ENCODE measurements at regions not wholly inside any gene's neighbourhood (a gene's known extent, or its start where the extent isn't known, plus 50 kb on each side); places are given as distances from the start of the nearest gene placed in this dataset.

GRCh38 chr22:49032821-49033220 is 794.9 kb downstream of the BRD1 start:
- no peak for DNase-seq

GRCh38 chr22:49031746-49032330 is 795.8 kb downstream of the BRD1 start:
- no peak for DNase-seq

GRCh38 chr22:49028111-49028510 is 799.6 kb downstream of the BRD1 start:
- no peak for DNase-seq

- no peak for DNase-seq
Observed at GRCh38 chr22:49027368-49027670, 800.4 kb downstream of the BRD1 start.

- no peak for DNase-seq
Observed at GRCh38 chr22:49026494-49027367, 800.9 kb downstream of the BRD1 start.

GRCh38 chr22:49025791-49026493 is 801.7 kb downstream of the BRD1 start:
- no peak for DNase-seq

- no peak for DNase-seq
Observed at GRCh38 chr22:49024775-49025440, 802.8 kb downstream of the BRD1 start.

GRCh38 chr22:49023879-49024774 is 803.5 kb downstream of the BRD1 start:
- DNase-seq = no peak

- no peak for DNase-seq
Observed at GRCh38 chr22:49023161-49023878, 804.4 kb downstream of the BRD1 start.

GRCh38 chr22:49022816-49023160 is 804.9 kb downstream of the BRD1 start:
- no peak for DNase-seq

GRCh38 chr22:49021926-49022815 is 805.5 kb downstream of the BRD1 start:
- no peak for DNase-seq

GRCh38 chr22:49021131-49021925 is 806.3 kb downstream of the BRD1 start:
- peak; percentile 1 for DNase-seq

- peak; percentile 5 for DNase-seq
Observed at GRCh38 chr22:49019737-49020713, 807.6 kb downstream of the BRD1 start.

GRCh38 chr22:49018601-49019000 is 809.1 kb downstream of the BRD1 start:
- DNase-seq = peak; percentile 5

GRCh38 chr22:49017482-49018329 is 810.0 kb downstream of the BRD1 start:
- DNase-seq = peak; percentile 7

- DNase-seq = peak; percentile 5
Observed at GRCh38 chr22:49016909-49017481, 810.7 kb downstream of the BRD1 start.

All from femur (tissue), 1 donor.